HFFc6 (cell line): ENCODE measurements at regions not wholly inside any gene's neighbourhood (a gene's known extent, or its start where the extent isn't known, plus 50 kb on each side); places are given as distances from the start of the nearest gene placed in this dataset.

ENCODE experiments used
- DNase-seq: peaks from one replicate; pipeline ENCODE4 v3.0.0-alpha.2; 2018
- H3K27ac Mint-ChIP-seq: 2 replicates; pipeline ENCODE4 v1.8.0; 2020; ENCODE audit warnings: mild to moderate bottlenecking, mixed read lengths
- H3K27me3 Mint-ChIP-seq: 2 replicates; pipeline ENCODE4 v1.8.0; 2021; ENCODE audit warnings: mild to moderate bottlenecking, moderate library complexity, mixed read lengths; ENCODE audit not compliant: insufficient read depth
- H3K36me3 Mint-ChIP-seq: 2 replicates; pipeline ENCODE4 v1.8.0; 2021; ENCODE audit warnings: low read depth, mixed read lengths
- H3K4me1 Mint-ChIP-seq: 2 replicates; pipeline ENCODE4 v1.8.0; 2020; ENCODE audit warnings: low read depth, mixed read lengths
- H3K4me3 Mint-ChIP-seq: 2 replicates; pipeline ENCODE4 v1.8.0; 2020; ENCODE audit warnings: mild to moderate bottlenecking, moderate library complexity, mixed read lengths
- H3K9me3 Mint-ChIP-seq: 2 replicates; pipeline ENCODE4 v1.8.0; 2020; ENCODE audit warnings: mild to moderate bottlenecking, mixed read lengths
- CTCF ChIP-seq: fragments of 200-600 bp; sonication (generic); IDR thresholded peaks from 2 replicates; pipeline ENCODE4 v1.5.0; 2021; ENCODE audit warnings: antibody characterized with exemption, mild to moderate bottlenecking

GRCh38 chr2:234763002-234763873 lies 188.6 kb upstream of the SH3BP4 start:
- Mint-ChIP-seq H3K36me3 (no peaks in the 10 kb centered on the region), H3K27me3 (peaks cover 4% of the 10 kb centered on the region; the same call in 1 of the 2 replicates), H3K4me1 (peaks cover 14% of the 10 kb centered on the region), H3K27ac (peak overlapping the region; percentile 31; the same call in 1 of the 2 replicates), H3K4me3 (no peak overlapping the region; the same call in 1 of the 2 replicates), H3K9me3 (peaks cover 11% of the 10 kb centered on the region; the same call in 1 of the 2 replicates)
- no peak for TF ChIP-seq CTCF
- no peak for DNase-seq

- TF ChIP-seq CTCF, result no peak
- H3K4me1 Mint-ChIP-seq, result peaks cover 12% of the 10 kb centered on the region
- no peaks in the 10 kb centered on the region for H3K36me3 Mint-ChIP-seq
- H3K27ac Mint-ChIP-seq, result no peak overlapping the region
- no peak for DNase-seq
- peaks cover 5% of the 10 kb centered on the region; the same call in 1 of the 2 replicates for H3K27me3 Mint-ChIP-seq
- no peak overlapping the region for H3K4me3 Mint-ChIP-seq
- peaks cover 11% of the 10 kb centered on the region; the same call in 1 of the 2 replicates for H3K9me3 Mint-ChIP-seq
Measured at GRCh38 chr2:234761910-234762309, 189.9 kb upstream of the SH3BP4 start.

GRCh38 chr2:234754126-234754525 lies 197.7 kb upstream of the SH3BP4 start:
- no peak for TF ChIP-seq CTCF
- H3K4me1 Mint-ChIP-seq, result peaks cover 7% of the 10 kb centered on the region; the same call in 1 of the 2 replicates
- no peaks in the 10 kb centered on the region for H3K36me3 Mint-ChIP-seq
- DNase-seq, result no peak
- peaks cover 3% of the 10 kb centered on the region; the same call in 1 of the 2 replicates for H3K27me3 Mint-ChIP-seq
- H3K4me3 Mint-ChIP-seq, result no peak overlapping the region
- H3K27ac Mint-ChIP-seq, result no peak overlapping the region
- no peaks in the 10 kb centered on the region for H3K9me3 Mint-ChIP-seq

GRCh38 chr2:234753701-234754100 lies 198.1 kb upstream of the SH3BP4 start:
- Mint-ChIP-seq H3K27ac (no peak overlapping the region), H3K4me3 (peak overlapping the region; percentile 58; the same call in 1 of the 2 replicates), H3K4me1 (peaks cover 7% of the 10 kb centered on the region; the same call in 1 of the 2 replicates), H3K27me3 (peaks cover 3% of the 10 kb centered on the region; the same call in 1 of the 2 replicates), H3K9me3 (no peaks in the 10 kb centered on the region), H3K36me3 (no peaks in the 10 kb centered on the region)
- no peak for DNase-seq
- no peak for TF ChIP-seq CTCF

GRCh38 chr2:234752966-234753365 lies 198.9 kb upstream of the SH3BP4 start:
- DNase-seq, result no peak
- Mint-ChIP-seq H3K27me3 (no peaks in the 10 kb centered on the region; the same call in none of the 2 replicates), H3K9me3 (no peaks in the 10 kb centered on the region), H3K4me3 (peak overlapping the region; percentile 58; the same call in 1 of the 2 replicates), H3K36me3 (no peaks in the 10 kb centered on the region), H3K27ac (no peak overlapping the region), H3K4me1 (peaks cover 7% of the 10 kb centered on the region; the same call in 1 of the 2 replicates)
- TF ChIP-seq CTCF, result no peak
